ENCODE measurements at regions not wholly inside any gene's neighbourhood (a gene's known extent, or its start where the extent isn't known, plus 50 kb on each side); places are given as distances from the start of the nearest gene placed in this dataset.

GRCh38 chr10:78975926-78976325 lies 92.8 kb upstream of the ZMIZ1 start:
- CTCF ChIA-PET, result interaction anchor here (1.8 to 1.9 kb wide), 3 partner anchors 9 to 24 kb away, joined by 4 to 24 read pairs (median 18); no protein-coding TSS in a partner anchor
- DNase-seq (ENCODE audit: extremely low spot score), result no peak
- TF ChIP-seq CTCF (IDR thresholded peaks at IDR 0.05; ENCODE audit: control extremely low read depth, extremely low read depth, low read depth, missing control alignments), result no peak
- POLR2A ChIA-PET, result no interaction called here

GRCh38 chr10:78976825-78977755 lies 91.7 kb upstream of the ZMIZ1 start:
- no peak for TF ChIP-seq CTCF (IDR thresholded peaks at IDR 0.05; ENCODE audit: control extremely low read depth, extremely low read depth, low read depth, missing control alignments)
- DNase-seq (ENCODE audit: extremely low spot score), result no peak
- ChIA-PET POLR2A (no interaction called here), CTCF (no interaction called here)

- CTCF ChIA-PET, result interaction anchor here (1.2 to 1.5 kb wide), 2 partner anchors 8 to 15 kb away, joined by 3 to 4 read pairs; no protein-coding TSS in a partner anchor
- TF ChIP-seq CTCF (IDR thresholded peaks at IDR 0.05; ENCODE audit: control extremely low read depth, extremely low read depth, low read depth, missing control alignments), result no peak
- POLR2A ChIA-PET, result no interaction called here
Observed at GRCh38 chr10:78979938-78980337, 88.8 kb upstream of the ZMIZ1 start.

GRCh38 chr10:78980354-78980753 lies 88.4 kb upstream of the ZMIZ1 start:
- no peak for TF ChIP-seq CTCF (IDR thresholded peaks at IDR 0.05; ENCODE audit: control extremely low read depth, extremely low read depth, low read depth, missing control alignments)
- no peak for DNase-seq (ENCODE audit: extremely low spot score)
- CTCF ChIA-PET, result interaction anchor here (1.2 kb wide), 1 partner anchor 16 kb away, joined by 3 read pairs; no protein-coding TSS in a partner anchor
- POLR2A ChIA-PET, result no interaction called here

More at GRCh38 chr10:78979938-78980337, 88.8 kb upstream of the ZMIZ1 start:
- DNase-seq (ENCODE audit: extremely low spot score), result no peak

- CTCF ChIA-PET, result no interaction called here
- DNase-seq (ENCODE audit: extremely low spot score), result no peak
- no peak for TF ChIP-seq CTCF (IDR thresholded peaks at IDR 0.05; ENCODE audit: control extremely low read depth, extremely low read depth, low read depth, missing control alignments)
- POLR2A ChIA-PET, result no interaction called here
Observed at GRCh38 chr10:78980815-78981214, 88.0 kb upstream of the ZMIZ1 start.

DNA sequence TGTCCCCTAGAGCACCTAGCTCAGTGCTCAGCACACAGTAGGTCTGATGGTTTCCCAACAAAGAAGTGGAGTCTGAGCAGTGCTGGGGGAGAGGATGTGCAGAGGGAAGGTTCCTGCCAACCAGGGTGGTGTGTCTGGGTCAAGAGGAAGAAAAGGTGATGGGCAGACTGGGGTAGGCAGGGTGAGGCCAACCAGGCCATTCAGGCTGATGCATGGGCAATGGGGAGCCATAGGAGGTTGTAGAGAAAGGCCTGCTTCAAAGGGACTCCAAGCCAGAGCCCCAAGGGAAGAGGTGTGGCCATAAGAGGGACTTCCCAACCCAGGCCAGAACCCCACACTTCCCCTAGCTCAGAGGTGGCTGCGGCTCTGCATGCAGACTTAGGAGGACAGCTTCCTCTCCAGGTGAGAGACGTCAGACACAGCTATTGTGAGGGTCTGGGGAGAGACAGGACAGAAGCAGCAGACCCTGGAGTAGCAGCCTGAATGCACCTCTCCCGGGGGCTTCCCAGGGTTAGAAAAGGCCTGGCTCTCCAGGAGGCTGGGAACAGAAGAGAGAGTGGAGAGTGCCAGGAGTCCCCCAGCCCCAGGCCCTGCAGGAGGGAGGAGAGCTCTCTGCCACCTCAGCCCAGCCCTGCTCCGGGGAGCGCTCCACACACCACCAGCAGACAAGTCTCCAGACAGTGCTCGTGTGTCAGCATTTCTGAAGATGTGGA lies 87.4 kb upstream of the ZMIZ1 start:
- ChIA-PET CTCF (no interaction called here), POLR2A (no interaction called here)
- peak; percentile 67 for DNase-seq (ENCODE audit: extremely low spot score)
- TF ChIP-seq CTCF (IDR thresholded peaks at IDR 0.05; ENCODE audit: control extremely low read depth, extremely low read depth, low read depth, missing control alignments), result no peak

All from GM10248 (cell line).